ENCODE measurements at regions not wholly inside any gene's neighbourhood (a gene's known extent, or its start where the extent isn't known, plus 50 kb on each side); places are given as distances from the start of the nearest gene placed in this dataset.

- no peak for DNase-seq (ENCODE audit: low read depth in 2 of 2)
Measured at GRCh38 chr3:181446741-181447140, 265.0 kb upstream of the SOX2 start.

GRCh38 chr3:181442066-181442465 lies 269.7 kb upstream of the SOX2 start:
- no peak for DNase-seq (ENCODE audit: low read depth in 2 of 2)

GRCh38 chr3:181432992-181433391 lies 278.7 kb upstream of the SOX2 start:
- no peak for DNase-seq (ENCODE audit: low read depth in 2 of 2)

- no peak for DNase-seq (ENCODE audit: low read depth in 2 of 2)
Measured at GRCh38 chr3:181431748-181432147, 280.0 kb upstream of the SOX2 start.

- DNase-seq (ENCODE audit: low read depth in 2 of 2) = no peak
Measured at GRCh38 chr3:181425074-181425473, 286.7 kb upstream of the SOX2 start.

GRCh38 chr3:181418233-181418632 lies 293.5 kb upstream of the SOX2 start:
- DNase-seq (ENCODE audit: low read depth in 2 of 2) = no peak

GRCh38 chr3:181417748-181418147 lies 294.0 kb upstream of the SOX2 start:
- no peak for DNase-seq (ENCODE audit: low read depth in 2 of 2)

GRCh38 chr3:181410870-181411269 lies 300.9 kb upstream of the SOX2 start:
- DNase-seq (ENCODE audit: low read depth in 2 of 2) = no peak

- no peak for DNase-seq (ENCODE audit: low read depth in 2 of 2)
Measured at GRCh38 chr3:181403876-181404660, 307.7 kb upstream of the SOX2 start.

GRCh38 chr3:181402347-181402746 lies 309.4 kb upstream of the SOX2 start:
- no peak for DNase-seq (ENCODE audit: low read depth in 2 of 2)

GRCh38 chr3:181384970-181385369 lies 326.8 kb upstream of the SOX2 start:
- DNase-seq (ENCODE audit: low read depth in 2 of 2) = no peak

GRCh38 chr3:181383760-181384159 lies 328.0 kb upstream of the SOX2 start:
- no peak for DNase-seq (ENCODE audit: low read depth in 2 of 2)

GRCh38 chr3:181383201-181383600 lies 328.5 kb upstream of the SOX2 start:
- DNase-seq (ENCODE audit: low read depth in 2 of 2) = no peak

GRCh38 chr3:181382656-181383055 lies 329.1 kb upstream of the SOX2 start:
- no peak for DNase-seq (ENCODE audit: low read depth in 2 of 2)

GRCh38 chr3:181379278-181379677 lies 332.4 kb upstream of the SOX2 start:
- DNase-seq (ENCODE audit: low read depth in 2 of 2) = no peak

GRCh38 chr3:181369637-181370036 lies 342.1 kb upstream of the SOX2 start:
- DNase-seq (ENCODE audit: low read depth in 2 of 2) = no peak

- DNase-seq (ENCODE audit: low read depth in 2 of 2) = no peak
Measured at GRCh38 chr3:181363231-181363630, 348.5 kb upstream of the SOX2 start.

- DNase-seq (ENCODE audit: low read depth in 2 of 2) = no peak
Measured at GRCh38 chr3:181362378-181362777, 349.3 kb upstream of the SOX2 start.

- DNase-seq (ENCODE audit: low read depth in 2 of 2) = no peak
Measured at GRCh38 chr3:181358562-181358961, 353.2 kb upstream of the SOX2 start.

- DNase-seq (ENCODE audit: low read depth in 2 of 2) = no peak
Measured at GRCh38 chr3:181358060-181358459, 353.7 kb upstream of the SOX2 start.

GRCh38 chr3:181354140-181354539 lies 357.6 kb upstream of the SOX2 start:
- DNase-seq (ENCODE audit: low read depth in 2 of 2) = no peak

- DNase-seq (ENCODE audit: low read depth in 2 of 2) = no peak
Measured at GRCh38 chr3:181344331-181344730, 354.8 kb upstream of the DNAJC19 start.

GRCh38 chr3:181336597-181336996 lies 347.1 kb upstream of the DNAJC19 start:
- DNase-seq (ENCODE audit: low read depth in 2 of 2) = no peak

- no peak for DNase-seq (ENCODE audit: low read depth in 2 of 2)
Measured at GRCh38 chr3:181333394-181333793, 343.9 kb upstream of the DNAJC19 start.

Measured in stimulated activated CD4-positive, alpha-beta T cell treated with anti-CD3 and anti-CD28 coated beads, Interleukin-12 subunit alpha, Interleukin-12 subunit beta, amount 100 ng/mL, for 24 hours (primary cell).